Cerebellar nuclear complex (tissue), 1 donor: ENCODE measurements at regions not wholly inside any gene's neighbourhood (a gene's known extent, or its start where the extent isn't known, plus 50 kb on each side); places are given as distances from the start of the nearest gene placed in this dataset.

ENCODE experiments used
- DNase-seq, 2 experiments: peaks; one replicate each; lab custom pipeline; 2025; lab: John Stamatoyannopoulos, UW

DNA sequence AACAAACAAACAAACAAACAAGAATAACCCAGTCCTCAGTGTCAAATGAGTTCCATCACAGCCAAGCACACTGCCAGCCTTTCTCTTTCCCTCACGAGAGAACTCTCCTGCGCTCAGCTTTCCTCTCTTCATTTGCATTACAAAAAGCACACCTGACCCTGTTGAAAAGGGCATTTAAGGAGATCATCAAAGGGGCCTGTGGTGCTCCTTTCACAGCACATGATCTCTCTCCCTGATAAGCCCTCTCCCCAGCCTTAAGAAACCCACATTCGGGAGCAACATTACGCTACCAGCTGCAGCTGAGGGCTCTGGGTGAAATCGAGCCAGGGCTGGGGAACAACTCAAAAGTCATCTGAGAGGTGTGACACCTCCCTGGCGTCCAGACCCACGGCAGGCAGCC lies 165.6 kb upstream of the TMCC3 start:
- DNase-seq = no peak

DNA sequence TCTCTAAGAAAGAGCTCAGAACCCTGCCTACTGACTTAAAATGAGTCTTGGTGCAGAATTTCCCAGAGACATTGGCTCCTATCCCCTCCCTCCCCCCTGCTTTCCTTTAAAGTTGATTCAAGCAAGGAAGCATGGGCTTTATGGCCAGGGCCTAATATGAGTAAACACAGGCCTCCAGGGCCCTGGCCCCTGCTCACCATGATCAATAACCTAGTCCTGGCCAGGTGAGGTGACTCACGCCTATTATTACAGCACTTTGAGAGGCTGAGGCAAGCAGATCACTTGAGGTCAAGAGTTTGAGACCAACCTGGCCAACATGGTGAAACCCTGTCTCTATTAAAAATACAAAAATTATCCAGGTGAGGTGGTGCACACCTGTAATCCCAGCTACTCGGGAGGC lies 165.1 kb upstream of the TMCC3 start:
- DNase-seq = no peak

DNA sequence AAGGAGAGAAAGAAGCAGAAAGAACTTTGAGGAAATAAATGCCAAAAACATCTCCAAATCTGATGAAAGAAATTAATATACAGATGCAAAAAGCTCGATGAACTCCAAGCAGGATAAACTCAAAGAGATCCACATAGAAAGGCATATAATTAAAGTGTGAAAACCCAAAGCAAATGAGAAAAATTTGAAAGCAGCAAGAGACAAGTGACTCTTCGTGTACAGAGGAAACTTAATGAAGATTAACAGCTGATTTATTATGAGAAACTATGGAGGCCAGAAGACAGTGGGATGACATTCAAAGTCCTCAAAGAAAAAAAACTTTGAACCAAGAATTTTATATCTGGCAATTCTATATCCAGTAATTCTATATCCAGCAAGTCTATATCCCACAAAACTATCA lies 163.0 kb upstream of the TMCC3 start:
- DNase-seq = no peak

DNA sequence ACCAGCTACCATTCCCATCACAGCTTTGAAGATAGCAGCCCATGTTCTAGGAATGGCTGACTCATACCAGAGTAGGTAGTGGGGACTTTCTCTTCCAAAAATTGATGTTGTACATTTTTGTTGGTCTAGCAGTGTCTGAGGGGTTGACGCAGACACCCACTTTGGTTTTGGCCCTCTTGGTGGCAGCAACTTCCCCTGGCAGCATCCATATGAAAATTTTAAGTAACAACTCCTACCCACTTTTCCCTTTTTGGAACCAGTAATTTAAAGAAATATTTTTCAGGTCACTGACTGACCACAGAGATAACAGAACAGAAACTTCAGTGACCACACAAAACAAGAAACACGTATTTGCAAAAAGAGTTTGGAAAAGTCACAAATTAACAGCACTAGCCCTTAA lies 162.0 kb upstream of the TMCC3 start:
- no peak for DNase-seq

DNA sequence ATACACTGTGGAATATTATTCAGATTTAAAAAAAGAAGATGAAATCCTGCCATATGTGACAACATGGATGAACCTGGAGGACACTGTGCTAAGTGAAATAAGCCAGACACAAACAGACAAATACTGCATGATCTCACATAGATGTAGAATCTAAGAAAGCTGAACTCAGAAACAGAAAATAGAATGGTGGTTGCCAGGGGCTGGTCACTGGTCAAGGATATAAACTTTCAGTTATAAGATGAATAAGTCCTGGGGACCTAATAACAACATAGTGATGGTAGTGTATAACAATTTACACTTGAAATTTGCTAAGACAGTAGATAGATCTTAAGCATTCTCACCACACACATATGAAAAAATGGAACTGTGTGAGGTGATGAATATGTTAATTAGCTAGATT lies 161.3 kb upstream of the TMCC3 start:
- DNase-seq = no peak

DNA sequence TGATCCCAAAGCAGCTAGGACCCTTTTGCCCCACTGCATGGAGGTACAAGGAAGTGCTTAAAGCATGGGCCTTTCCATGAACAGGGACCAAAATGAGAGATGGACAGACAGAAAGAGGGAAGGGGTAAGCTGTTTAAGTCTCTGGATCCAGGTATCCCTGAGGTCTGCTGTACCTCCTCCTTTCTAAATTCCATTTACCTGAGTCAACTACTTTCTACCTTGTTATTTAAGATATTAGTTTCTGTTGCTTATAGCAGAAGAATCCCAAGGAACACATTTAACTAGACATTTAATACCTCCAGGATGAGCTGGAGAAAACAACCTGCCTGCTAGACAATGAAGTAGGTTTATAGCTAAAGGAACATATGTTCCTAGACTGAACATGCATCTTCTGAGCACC lies 157.6 kb upstream of the TMCC3 start:
- no peak for DNase-seq

DNA sequence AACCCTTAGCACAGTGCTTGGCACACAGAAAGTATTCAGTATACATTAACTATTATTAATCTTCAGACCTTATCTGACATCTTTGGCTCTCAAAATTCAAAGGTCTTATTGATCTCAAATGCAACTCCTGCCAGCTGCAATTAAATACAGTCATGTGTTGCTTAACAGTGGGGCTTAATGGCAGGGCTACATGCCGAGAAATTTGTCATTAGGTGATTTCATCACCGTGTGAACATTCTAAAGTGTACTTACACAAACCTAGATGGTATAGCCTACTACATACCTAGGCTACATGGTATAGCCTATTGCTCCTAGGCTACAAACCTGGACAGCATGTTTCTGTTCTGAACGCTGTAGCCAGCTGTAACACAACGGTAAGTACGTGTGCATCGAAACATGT lies 156.3 kb upstream of the TMCC3 start:
- no peak for DNase-seq

DNA sequence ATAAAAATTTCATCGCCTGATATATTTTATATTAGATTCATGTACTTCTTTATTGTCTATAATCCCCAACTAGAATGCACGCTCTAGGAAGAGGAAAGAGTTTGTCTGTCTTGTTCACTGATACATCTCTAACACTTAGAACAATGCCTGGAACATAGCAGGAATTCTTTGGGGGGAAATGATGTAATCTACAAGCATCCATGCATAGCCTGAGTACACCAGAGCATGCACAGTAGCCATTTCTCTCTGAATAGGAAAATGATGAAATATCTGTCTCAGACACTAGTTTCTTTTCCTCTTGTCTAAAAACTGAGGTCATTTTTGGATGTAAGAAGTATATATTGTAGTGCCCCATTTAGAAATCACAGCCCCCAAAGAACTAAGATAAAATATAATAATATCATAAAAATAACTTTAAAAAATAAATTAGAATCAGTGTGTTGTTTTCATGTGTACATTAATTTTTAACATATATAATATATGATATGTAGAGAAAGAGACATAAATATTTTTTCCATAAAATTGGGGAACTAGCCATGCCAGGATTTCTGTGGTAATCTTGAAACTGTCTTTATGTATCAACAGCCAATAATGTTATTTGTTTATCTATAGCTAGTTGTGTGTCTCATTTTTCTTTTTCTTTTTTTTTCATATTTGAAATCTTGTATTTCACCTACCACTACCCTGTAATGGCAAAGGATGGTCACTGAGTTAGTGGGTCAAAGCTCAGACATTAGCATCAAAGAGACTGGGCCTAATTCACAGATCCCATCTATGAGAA lies 155.6 kb upstream of the TMCC3 start:
- DNase-seq = no peak

DNA sequence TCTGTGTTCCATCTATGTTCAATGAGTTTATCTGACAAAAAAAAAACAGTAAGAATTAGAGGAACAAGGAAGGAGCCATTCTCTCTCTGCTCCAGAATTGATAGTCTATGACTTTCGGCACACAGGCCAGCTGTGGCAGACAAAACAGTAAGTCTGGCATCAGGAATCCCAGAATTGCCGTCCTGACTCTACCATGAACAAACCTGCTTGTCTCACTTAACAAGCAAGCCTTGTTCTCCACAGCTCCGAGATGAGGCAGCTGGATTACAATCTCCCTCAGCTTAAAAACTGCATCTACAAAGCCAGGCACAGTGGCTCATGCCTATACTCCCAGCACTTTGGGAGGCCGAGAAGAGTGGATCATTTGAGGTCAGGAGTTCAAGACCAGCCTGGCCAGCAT lies 153.6 kb upstream of the TMCC3 start:
- DNase-seq = no peak

DNA sequence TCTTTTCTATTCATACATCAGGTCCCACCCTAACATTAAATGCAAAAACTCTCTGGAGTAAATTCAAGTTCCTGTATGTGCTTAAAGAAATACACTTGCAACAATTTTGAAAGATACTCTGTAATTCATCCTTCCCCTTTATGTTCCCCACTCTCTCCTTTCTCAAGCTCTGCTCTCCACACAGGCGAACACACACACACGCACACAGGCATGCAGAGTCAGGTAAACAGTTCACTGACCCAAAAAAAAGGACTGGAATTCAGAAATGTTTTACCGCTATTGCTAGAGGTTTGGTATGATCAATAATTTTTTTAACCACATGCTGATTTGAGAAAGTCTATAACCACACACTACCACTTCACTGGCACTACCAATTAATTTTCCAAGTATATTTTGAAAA lies 152.4 kb upstream of the TMCC3 start:
- DNase-seq = no peak

DNA sequence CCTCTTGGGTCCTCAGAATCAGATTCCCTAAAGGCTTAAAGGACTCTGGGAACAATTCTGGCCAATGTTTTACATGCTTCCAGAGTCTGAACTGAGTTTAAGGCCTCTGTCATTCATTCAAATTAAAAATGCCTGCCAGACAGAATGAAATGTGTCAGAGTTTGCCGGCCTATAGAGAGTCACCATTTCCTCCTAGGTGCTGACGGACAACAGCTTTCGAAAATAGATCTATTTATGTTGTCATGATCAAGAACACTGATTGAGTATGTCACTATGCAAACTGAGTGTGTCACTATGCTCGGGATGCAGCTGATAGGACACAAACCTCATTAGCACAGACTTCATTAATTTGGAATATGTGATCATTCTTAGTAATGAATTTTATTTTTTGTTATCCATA lies 151.4 kb upstream of the TMCC3 start:
- no peak for DNase-seq

DNA sequence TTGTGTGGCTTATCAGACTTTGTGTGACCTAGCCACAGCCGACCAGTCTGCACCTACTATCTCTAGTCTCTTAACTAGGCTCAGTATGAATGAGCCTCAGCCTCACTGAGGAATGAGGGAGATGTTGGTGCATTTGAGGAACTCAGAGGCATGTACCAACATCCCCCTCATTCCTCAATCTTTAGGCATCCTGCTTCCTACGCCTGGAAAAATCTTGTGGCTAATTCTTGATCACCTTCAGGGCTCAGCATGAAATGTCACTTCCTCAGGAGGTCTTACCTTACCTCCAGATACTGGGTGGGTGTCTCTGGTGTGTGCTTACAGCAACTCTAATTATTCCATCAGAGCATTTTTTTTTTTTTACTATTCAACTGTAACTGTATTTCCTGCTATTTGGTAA lies 148.8 kb upstream of the TMCC3 start:
- no peak for DNase-seq

DNA sequence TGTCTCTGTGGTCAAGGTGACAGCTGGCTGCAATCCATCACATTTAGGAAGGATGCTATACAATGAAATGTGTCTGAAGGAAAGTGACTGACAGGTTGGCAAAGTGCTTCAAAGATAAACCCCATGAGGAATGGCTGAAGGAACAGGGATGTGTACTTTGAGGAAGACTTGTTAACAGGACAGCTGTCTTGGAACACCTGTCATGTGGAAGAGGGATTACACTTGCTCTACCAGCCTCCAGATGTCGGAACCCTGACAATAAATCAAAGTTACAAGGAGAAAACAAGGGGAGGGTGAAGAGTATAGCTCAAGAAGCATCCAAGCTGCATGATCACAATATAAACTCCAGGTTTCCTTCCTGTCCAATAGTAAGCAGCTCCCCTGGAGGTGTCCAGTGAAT lies 147.8 kb upstream of the TMCC3 start:
- no peak for DNase-seq

DNA sequence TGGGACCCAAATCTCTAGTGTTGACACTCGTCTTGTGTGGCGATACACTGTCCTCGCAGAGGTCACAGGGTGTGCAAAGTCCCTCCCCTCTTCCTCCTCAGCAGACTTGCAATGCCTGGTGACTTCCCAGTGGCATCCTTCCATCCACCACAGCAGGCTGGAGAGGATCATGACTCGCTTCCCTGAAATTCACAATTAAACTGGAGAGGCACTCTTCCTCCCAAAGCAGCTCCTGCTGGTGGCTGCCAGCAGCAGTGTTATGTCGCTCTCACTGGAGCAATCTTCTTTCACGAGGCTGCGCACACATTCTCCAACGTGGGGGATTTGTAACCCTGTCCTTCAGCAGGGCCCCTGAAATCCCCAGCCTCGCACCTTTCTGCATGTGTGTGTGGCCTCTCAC lies 145.2 kb upstream of the TMCC3 start:
- no peak for DNase-seq

DNA sequence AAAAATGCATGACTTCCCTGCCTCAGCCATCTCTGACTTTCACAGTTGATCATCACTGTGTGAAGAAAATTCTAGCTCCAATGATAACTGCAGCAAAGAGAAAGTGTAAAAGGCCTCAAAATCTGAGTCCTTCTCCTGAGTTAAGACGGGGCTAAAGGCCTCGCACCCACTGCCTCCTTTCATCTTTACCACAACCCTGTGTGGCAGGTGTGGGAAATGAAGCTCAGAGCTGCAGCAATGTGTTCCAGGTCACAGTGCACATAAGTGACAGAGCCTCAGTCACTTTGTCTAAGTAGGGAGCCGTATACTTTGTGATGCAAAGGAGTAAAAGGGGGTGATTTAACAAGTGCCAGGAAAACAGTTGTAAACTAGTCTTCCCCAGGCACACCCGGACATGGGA lies 144.7 kb upstream of the TMCC3 start:
- DNase-seq = no peak

DNA sequence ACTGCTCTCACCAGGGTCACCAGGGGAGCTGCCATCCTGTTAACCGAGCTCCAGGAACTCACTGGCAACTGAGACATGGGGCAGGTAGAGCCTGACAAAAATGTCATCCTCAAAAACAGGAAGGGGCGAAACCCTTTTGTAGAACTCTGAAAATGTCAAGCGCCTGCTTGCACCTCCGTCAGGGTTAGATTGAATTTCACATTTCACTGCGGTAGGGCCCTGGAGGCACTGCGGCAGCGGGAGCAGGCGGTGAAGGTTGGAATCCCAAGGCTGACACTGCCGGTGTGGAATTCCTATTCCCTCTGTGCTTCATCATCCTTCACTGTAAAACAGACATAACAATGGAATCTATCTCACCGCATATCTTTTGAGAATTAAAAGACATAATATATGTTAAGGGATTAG lies 142.8 kb upstream of the TMCC3 start:
- no peak for DNase-seq

DNA sequence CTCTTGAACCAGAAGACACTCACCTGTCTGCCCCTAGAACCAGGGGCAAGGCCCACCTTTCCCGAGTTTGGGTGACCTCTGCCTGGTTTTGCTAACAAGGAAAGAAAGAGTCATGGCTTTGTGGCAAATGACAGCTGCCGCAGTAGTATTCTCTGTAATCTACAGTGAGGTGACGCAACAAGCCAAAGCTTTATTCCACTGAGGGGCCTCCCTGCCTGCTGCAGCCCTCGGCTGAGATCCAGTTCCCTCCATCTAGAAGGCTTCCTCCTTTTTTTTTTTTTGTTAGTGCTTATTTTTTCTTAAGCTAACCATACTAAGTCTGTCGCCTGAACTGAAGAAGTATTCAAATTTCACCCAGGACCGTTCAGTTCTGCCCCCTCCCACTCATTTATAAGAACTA lies 142.3 kb upstream of the TMCC3 start:
- DNase-seq = no peak

DNA sequence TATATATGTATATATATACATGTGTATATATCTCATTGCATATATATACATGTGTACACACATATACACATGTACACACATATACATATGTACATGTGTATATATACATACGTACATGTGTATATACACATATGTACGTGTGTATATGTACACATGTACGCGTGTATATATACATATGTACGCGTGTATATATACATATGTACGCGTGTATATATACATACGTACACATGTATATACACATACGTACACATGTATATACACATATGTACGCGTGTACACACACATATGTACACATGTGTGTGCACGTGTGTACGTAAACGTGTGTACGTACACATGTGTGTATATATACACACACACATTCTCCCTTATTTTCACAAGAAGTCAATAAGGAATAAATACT lies 141.6 kb upstream of the TMCC3 start:
- DNase-seq = no peak

DNA sequence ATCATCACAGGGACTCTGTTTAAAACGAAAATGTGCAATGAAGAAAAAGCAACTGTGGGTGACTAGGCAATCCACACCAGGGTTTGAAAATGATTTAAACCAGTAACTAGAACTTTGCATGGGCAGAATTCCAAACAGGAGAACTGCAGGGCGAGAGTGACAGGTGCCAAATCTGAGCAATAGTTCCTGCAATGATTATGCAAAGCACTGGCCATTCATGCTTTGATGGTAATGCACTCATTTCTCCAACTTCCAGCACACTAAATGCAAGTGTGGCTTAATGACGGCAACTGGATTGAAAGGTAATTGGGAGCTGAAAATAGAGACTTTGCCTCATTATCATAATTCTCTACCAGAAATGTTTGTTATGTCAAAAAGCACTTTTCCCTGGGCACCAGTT lies 140.5 kb upstream of the TMCC3 start:
- no peak for DNase-seq

DNA sequence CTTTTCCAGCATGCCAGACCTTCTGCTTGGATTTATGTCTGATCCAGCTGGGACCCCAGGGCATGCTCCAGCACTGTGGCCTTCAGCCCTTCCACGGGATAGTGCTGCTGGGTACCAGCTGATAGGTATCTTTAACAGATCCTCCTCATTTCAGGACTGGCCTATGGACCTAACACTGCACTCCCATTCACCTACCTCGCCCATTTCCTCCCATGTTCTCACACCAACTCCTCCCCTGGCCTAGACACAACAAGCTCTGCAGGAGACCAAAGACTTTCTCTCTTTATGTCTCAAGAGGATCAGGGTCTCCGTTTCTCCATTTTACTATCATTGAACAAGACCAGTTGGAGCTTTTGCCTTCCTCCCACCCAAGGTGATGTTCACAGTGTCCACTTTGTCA lies 140.0 kb upstream of the TMCC3 start:
- no peak for DNase-seq

DNA sequence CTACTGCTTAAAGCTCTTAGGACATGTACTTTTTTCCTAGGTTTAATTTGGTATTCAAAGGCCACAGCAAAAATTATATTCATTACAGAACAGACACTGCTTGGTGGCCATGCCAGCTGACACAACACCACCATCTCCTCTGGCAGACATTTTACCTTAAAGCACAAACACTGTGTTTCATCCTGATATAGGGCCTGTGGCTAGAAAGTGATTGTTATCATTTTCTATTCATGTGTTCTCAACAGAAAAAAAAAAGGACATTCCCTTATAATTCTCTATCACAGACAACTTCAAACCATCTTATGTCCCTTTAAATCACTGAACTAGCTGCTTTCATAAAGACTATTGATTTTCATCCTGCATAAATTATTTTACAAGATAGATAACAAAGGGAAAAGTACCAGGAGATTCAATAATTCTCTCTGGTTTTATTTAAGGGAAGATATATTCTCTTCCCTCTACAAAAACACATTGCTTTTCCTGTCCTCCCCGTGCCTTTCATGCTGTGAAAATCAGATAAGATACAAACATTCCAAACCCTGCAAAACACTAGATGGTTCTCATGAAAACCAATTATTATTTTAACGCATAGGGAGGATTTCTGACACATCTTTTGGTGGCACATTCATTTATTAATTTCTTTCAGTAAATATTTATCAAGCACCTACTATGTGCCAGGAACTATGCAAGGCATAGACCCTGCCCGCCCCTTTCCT lies 139.3 kb upstream of the TMCC3 start:
- no peak for DNase-seq

DNA sequence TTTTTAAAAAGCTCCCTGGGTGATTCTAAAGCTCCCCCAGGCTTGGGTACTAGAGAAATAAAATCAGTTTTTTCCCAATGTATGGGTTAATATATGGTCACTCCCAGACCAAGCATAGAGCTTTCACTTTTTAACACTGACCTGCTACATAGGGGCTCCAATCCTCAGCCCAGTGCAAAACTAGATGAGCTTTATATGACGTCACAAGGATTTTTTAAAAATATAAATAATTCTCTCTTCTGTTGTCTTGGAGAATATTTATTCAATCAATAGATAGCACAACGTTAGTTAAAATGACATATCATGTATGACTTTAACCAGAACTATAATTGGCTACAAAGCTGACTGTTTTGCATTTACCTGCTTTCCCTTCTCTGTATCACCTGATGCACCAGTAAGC lies 137.9 kb upstream of the TMCC3 start:
- no peak for DNase-seq

DNA sequence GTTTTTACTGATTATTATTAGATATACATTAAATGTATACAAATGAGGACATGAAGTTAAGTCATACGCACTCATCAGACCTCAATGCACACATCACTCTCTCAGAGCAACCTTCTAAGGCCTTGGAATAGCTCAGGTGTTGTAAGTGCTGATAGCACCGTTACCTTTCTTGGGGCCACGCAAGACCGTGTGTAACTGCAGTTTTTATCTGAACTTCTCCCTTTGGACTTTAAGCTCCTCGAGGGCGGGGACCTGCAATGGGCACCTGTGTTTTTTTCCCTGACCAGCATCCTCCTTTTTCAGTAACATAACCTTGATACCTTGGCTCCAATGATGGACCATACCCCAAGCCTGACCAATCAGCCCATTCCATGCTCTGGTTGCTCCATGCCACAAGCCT lies 136.5 kb upstream of the TMCC3 start:
- no peak for DNase-seq

DNA sequence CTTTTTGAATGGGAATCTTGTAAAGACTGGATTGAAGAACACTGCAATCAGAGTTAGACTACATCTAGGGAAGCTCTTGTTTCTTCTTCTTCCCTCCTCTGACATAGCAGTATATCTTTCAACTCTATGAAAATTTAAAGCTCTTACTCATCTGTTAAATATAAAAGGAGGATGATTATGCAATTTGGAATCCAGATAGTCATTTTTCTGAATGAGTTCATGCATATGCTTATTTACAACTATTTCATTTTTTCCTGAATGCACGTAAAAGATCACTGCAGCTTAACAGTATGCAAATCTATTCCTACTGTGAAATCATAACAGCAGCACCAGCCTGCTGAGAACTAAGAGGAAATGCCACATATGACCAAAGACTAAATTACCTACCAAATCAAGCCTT lies 133.5 kb upstream of the TMCC3 start:
- DNase-seq = no peak
